Endothelial cell of umbilical vein (primary cell): ENCODE measurements at regions not wholly inside any gene's neighbourhood (a gene's known extent, or its start where the extent isn't known, plus 50 kb on each side); places are given as distances from the start of the nearest gene placed in this dataset.

Experiments used
- BruUV-seq: library from RNA; stranded (reverse); fragments of 400-500 nt; replicated peaks from 2 replicates; lab custom pipeline; 2021; lab: Mats Ljungman, UMichigan
- CTCF ChIA-PET: fragments of 300-600, 350-600 bp; sonication (Branson Sonifier 250); formaldehyde crosslinking; loops from one replicate; lab custom pipeline; 2021; ENCODE audit warnings: antibody characterized with exemption, inconsistent platforms; lab: Charles Lee
- POLR2A ChIA-PET: fragments of 300-600, 350-600 bp; sonication (Branson Sonifier 250); formaldehyde crosslinking; loops from one replicate; lab custom pipeline; 2021; ENCODE audit warnings: antibody characterized with exemption, inconsistent platforms; lab: Charles Lee
- DNase-seq: peaks from one replicate; pipeline ENCODE4 v3.0.0-alpha.2; 2011; ENCODE audit warnings: low read depth, low spot score
- FAIRE-seq: peaks from 2 replicates; lab custom pipeline; 2011; peaks lifted over from hg19 to GRCh38; lab: Jason Lieb, UNC
- H2AFZ ChIP-seq: 2 replicates; pipeline ENCODE4 v1.6.0; 2012; ENCODE audit warnings: low read depth, low read length, control low read depth, inconsistent platforms
- H3K27ac ChIP-seq: 2 replicates; pipeline ENCODE4 v1.5.1; 2011; ENCODE audit warnings: low read depth, mild to moderate bottlenecking, control low read depth, low read length, moderate library complexity; ENCODE audit not compliant: insufficient read depth
- H3K27me3 ChIP-seq, 2 experiments: 2 replicates each; pipeline versions ENCODE4 v1.6.0 to v1.6.1; 2011; ENCODE audit warnings: low read length in 2 of 2, mixed read lengths in 1 of 2; ENCODE audit not compliant: control insufficient read depth in 2 of 2, insufficient read depth in 2 of 2
- H3K36me3 ChIP-seq, 2 experiments: 2 replicates in 1 of 2; 3 replicates in 1 of 2; pipeline ENCODE4 v1.5.1; 2011; ENCODE audit warnings: low read length in 2 of 2, mild to moderate bottlenecking in 1 of 2, moderate library complexity in 1 of 2; ENCODE audit not compliant: control insufficient read depth in 2 of 2, insufficient read depth in 2 of 2; ENCODE audit errors: extremely low read depth in 1 of 2
- H3K4me1 ChIP-seq: 3 replicates; pipeline ENCODE4 v1.5.1; 2011; ENCODE audit warnings: mild to moderate bottlenecking, low read length; ENCODE audit not compliant: control insufficient read depth, insufficient read depth; ENCODE audit errors: extremely low read depth
- H3K4me2 ChIP-seq: 2 replicates; pipeline ENCODE4 v1.6.1; 2011; ENCODE audit warnings: low read length, control low read depth, mixed read lengths; ENCODE audit not compliant: insufficient read depth
- H3K4me3 ChIP-seq, 3 experiments: fragments of 200-600 bp in 1 of 3; sonication (generic), shearing (Covaris generic) in 1 of 3; replicated peaks in 1 of 3; 2 replicates each; pipeline ENCODE4 v1.5.1; 2011 to 2016; ENCODE audit warnings: control low read depth in 3 of 3, low read length in 3 of 3, mild to moderate bottlenecking in 2 of 3, inconsistent platforms in 1 of 3, low read depth in 1 of 3, moderate library complexity in 1 of 3; ENCODE audit not compliant: insufficient read depth in 1 of 3
- H3K79me2 ChIP-seq: 2 replicates; pipeline ENCODE4 v1.6.0; 2012; ENCODE audit warnings: low read length, inconsistent platforms; ENCODE audit not compliant: control insufficient read depth, insufficient read depth
- H3K9ac ChIP-seq: replicated peaks from 2 replicates; pipeline ENCODE3; 2011; ENCODE audit warnings: low read length, control low read depth; ENCODE audit not compliant: insufficient read depth; ENCODE audit errors: extremely low read depth
- H3K9me1 ChIP-seq: replicated peaks from 3 replicates; pipeline ENCODE4 v1.6.0; 2011; ENCODE audit warnings: mild to moderate bottlenecking, low read length; ENCODE audit not compliant: control insufficient read depth, insufficient read depth; ENCODE audit errors: extremely low read depth
- H3K9me3 ChIP-seq: replicated peaks from 2 replicates; pipeline ENCODE4 v1.5.1; 2012; ENCODE audit warnings: low read length, inconsistent platforms; ENCODE audit not compliant: control insufficient read depth, insufficient read depth
- H4K20me1 ChIP-seq: replicated peaks from 2 replicates; pipeline ENCODE3; 2011; ENCODE audit warnings: mild to moderate bottlenecking, low read length; ENCODE audit not compliant: control insufficient read depth, insufficient read depth; ENCODE audit errors: extremely low read depth
- CTCF ChIP-seq, 2 donors: IDR thresholded peaks; 1 replicate in 1 of 2; 2 replicates in 1 of 2; pipeline ENCODE4 v1.5.1; 2011; ENCODE audit warnings: low read length in 2 of 2, mild to moderate bottlenecking in 2 of 2, moderate library complexity in 2 of 2, control low read depth in 1 of 2, inconsistent platforms in 1 of 2, low read depth in 1 of 2; ENCODE audit not compliant: insufficient read depth in 1 of 2; ENCODE audit errors: extremely low read depth in 1 of 2
- FOS ChIP-seq: IDR thresholded peaks from 2 replicates; pipeline ENCODE4 v1.6.1; 2011; ENCODE audit warnings: mild to moderate bottlenecking, low read length, moderate library complexity, borderline replicate concordance; ENCODE audit not compliant: insufficient read depth
- GATA2 ChIP-seq: IDR thresholded peaks from 2 replicates; pipeline ENCODE4 v1.7.0; 2011; ENCODE audit warnings: low read depth, mild to moderate bottlenecking, moderate library complexity, mixed read lengths, low read length; ENCODE audit not compliant: insufficient read length, insufficient read depth
- JUN ChIP-seq: IDR thresholded peaks from 2 replicates; pipeline ENCODE4 v1.6.1; 2011; ENCODE audit warnings: borderline replicate concordance, low read depth; ENCODE audit not compliant: insufficient read length, insufficient read depth
- MYC ChIP-seq: IDR thresholded peaks from one replicate; pipeline ENCODE4 v1.6.1; 2011; ENCODE audit warnings: mild to moderate bottlenecking, low read depth, low read length
- POLR2A ChIP-seq: IDR thresholded peaks from 2 replicates; pipeline ENCODE4 v1.6.1; 2012; ENCODE audit warnings: low read depth, mild to moderate bottlenecking, control low read depth, low read length
- POLR2AphosphoS5 ChIP-seq: IDR thresholded peaks from 2 replicates; pipeline ENCODE4 v1.6.1; 2012; ENCODE audit warnings: low read depth, mild to moderate bottlenecking, control low read depth, low read length, moderate library complexity; ENCODE audit not compliant: insufficient read depth
- dilution Hi-C: fragments of 300-500 bp; cut with MboI; formaldehyde crosslinking; loops from one replicate; pipeline ENCODE4 v1.15.0; 2019; ENCODE audit warnings: low sequenced_read_pairs; ENCODE audit not compliant: extremely low pct_ligation_motif_present
- intact Hi-C: fragments of 100-400 bp; cut with micrococcal nuclease; formaldehyde crosslinking; loops from one replicate; pipeline ENCODE4 v1.10.0; 2022
- TF ChIP-seq, protein P1 (sequence below): IDR thresholded peaks from 2 replicates; pipeline ENCODE4 v1.6.1; 2011; ENCODE audit not compliant: insufficient read depth, insufficient read length

- FAIRE-seq (no peak), DNase-seq (no peak)
- H3K79me2 ChIP-seq: no peaks in the 10 kb centered on the region
- no peak overlapping the region for H2AFZ ChIP-seq
- dilution Hi-C loops (no loop called here), intact Hi-C loops (no loop called here)
- H3K9me3 ChIP-seq: no peaks in the 10 kb centered on the region
- POLR2A ChIA-PET: no interaction called here
- no peak overlapping the region for H3K27ac ChIP-seq
- H3K4me1 ChIP-seq: no peaks in the 10 kb centered on the region
- TF ChIP-seq POLR2AphosphoS5: no peak
- no peak for TF ChIP-seq CTCF (IDR thresholded peaks at IDR 0.05; ENCODE audit: extremely low read depth in 1 of 2, insufficient read depth in 1 of 2, low read depth in 1 of 2, low read length in 2 of 2)
- no peak for TF ChIP-seq GATA2
- TF ChIP-seq, protein P1, sequence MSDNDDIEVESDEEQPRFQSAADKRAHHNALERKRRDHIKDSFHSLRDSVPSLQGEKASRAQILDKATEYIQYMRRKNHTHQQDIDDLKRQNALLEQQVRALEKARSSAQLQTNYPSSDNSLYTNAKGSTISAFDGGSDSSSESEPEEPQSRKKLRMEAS: no peak
- no peak for TF ChIP-seq JUN
- TF ChIP-seq FOS: no peak
- no peak for TF ChIP-seq POLR2A
- no peak for TF ChIP-seq MYC
- no peak overlapping the region for H3K9ac ChIP-seq
- H3K4me2 ChIP-seq: no peak overlapping the region
- H3K27me3 ChIP-seq: no peaks in the 10 kb centered on the region
- CTCF ChIA-PET: no interaction called here
- H3K9me1 ChIP-seq: no peaks in the 10 kb centered on the region
- BruUV-seq: no TSS peak
- H3K36me3 ChIP-seq: no peaks in the 10 kb centered on the region
- H4K20me1 ChIP-seq: no peaks in the 10 kb centered on the region
- H3K4me3 ChIP-seq: no peak overlapping the region
Observed at GRCh38 chr2:225763711-225764110, 364.2 kb downstream of the NYAP2 start.
